WTC11 (cell line): ENCODE measurements at regions not wholly inside any gene's neighbourhood (a gene's known extent, or its start where the extent isn't known, plus 50 kb on each side); places are given as distances from the start of the nearest gene placed in this dataset.

ENCODE experiments used
- ATAC-seq: fragments of 200-7000 bp; cut with Tn5 transposase; 2 replicates; pipeline ENCODE4 v1.10.0; 2021; ENCODE audit warnings: mild to moderate bottlenecking, moderate library complexity
- CTCF ChIA-PET: fragments of 300-600 bp; sonication (Branson Sonifier 250); formaldehyde crosslinking; loops from one replicate; lab custom pipeline; 2021; ENCODE audit warnings: antibody characterized with exemption; lab: Charles Lee
- POLR2A ChIA-PET: fragments of 350-600 bp; sonication (Branson Sonifier 250); formaldehyde crosslinking; loops from one replicate; lab custom pipeline; 2021; ENCODE audit warnings: antibody characterized with exemption; lab: Charles Lee
- DNase-seq: peaks from one replicate; pipeline ENCODE4 v3.0.0; 2021; ENCODE audit warnings: low spot score
- H3K27ac Mint-ChIP-seq: 2 replicates; pipeline ENCODE4 v1.8.0; 2021; ENCODE audit warnings: mixed read lengths
- H3K27me3 Mint-ChIP-seq: 2 replicates; pipeline ENCODE4 v1.8.0; 2021; ENCODE audit warnings: low read depth, mild to moderate bottlenecking, moderate library complexity, mixed read lengths
- H3K36me3 Mint-ChIP-seq: 2 replicates; pipeline ENCODE4 v1.8.0; 2021; ENCODE audit warnings: mixed read lengths
- H3K4me1 Mint-ChIP-seq: 2 replicates; pipeline ENCODE4 v1.8.0; 2022; ENCODE audit warnings: mixed read lengths
- H3K4me3 Mint-ChIP-seq: 2 replicates; pipeline ENCODE4 v1.8.0; 2021; ENCODE audit warnings: mild to moderate bottlenecking, moderate library complexity, mixed read lengths
- H3K9me3 Mint-ChIP-seq: 2 replicates; pipeline ENCODE4 v1.8.0; 2021; ENCODE audit warnings: mixed read lengths
- CBFB ChIP-seq: sonication (generic); formaldehyde crosslinking; IDR thresholded peaks from 2 replicates; pipeline ENCODE4 v1.8.1; 2022; ENCODE audit warnings: mild to moderate bottlenecking, low read depth, missing genetic modification reagents
- ELF4 ChIP-seq: sonication (generic); formaldehyde crosslinking; IDR thresholded peaks from 2 replicates; pipeline ENCODE4 v1.8.1; 2022; ENCODE audit warnings: low read depth, mild to moderate bottlenecking, moderate library complexity, missing genetic modification reagents
- FOXP1 ChIP-seq: sonication (generic); formaldehyde crosslinking; IDR thresholded peaks from 2 replicates; pipeline ENCODE4 v1.8.0; 2022; ENCODE audit warnings: missing genetic modification reagents, mild to moderate bottlenecking, moderate library complexity, borderline replicate concordance
- FOXP4 ChIP-seq: sonication (generic); formaldehyde crosslinking; IDR thresholded peaks from 2 replicates; pipeline ENCODE4 v1.8.0; 2022; ENCODE audit warnings: mild to moderate bottlenecking, missing genetic modification reagents
- JUN ChIP-seq: sonication (generic); formaldehyde crosslinking; IDR thresholded peaks from 2 replicates; pipeline ENCODE4 v1.8.0; 2023; ENCODE audit warnings: mild to moderate bottlenecking, missing genetic modification reagents
- KAT7 ChIP-seq: sonication (generic); formaldehyde crosslinking; IDR thresholded peaks from 2 replicates; pipeline ENCODE4 v1.8.1; 2023; ENCODE audit warnings: missing genetic modification reagents, mild to moderate bottlenecking, borderline replicate concordance
- NFYB ChIP-seq: sonication (generic); formaldehyde crosslinking; conservative IDR thresholded peaks from 2 replicates; pipeline ENCODE4 v1.8.0; 2022; ENCODE audit warnings: low read depth, missing genetic modification reagents
- OVOL2 ChIP-seq: fragments of 250-450 bp; sonication (Bioruptor Pico); IDR thresholded peaks from 2 replicates; pipeline ENCODE4 v1.9.0; 2021; ENCODE audit warnings: mild to moderate bottlenecking, borderline replicate concordance
- RORB ChIP-seq: fragments of 250-450 bp; sonication (Bioruptor Pico); IDR thresholded peaks from 2 replicates; pipeline ENCODE4 v1.9.0; 2021; ENCODE audit warnings: mild to moderate bottlenecking
- SMAD4 ChIP-seq: sonication (generic); formaldehyde crosslinking; IDR thresholded peaks from 2 replicates; pipeline ENCODE4 v1.8.0; 2022; ENCODE audit warnings: mild to moderate bottlenecking, missing genetic modification reagents
- ZNF671 ChIP-seq: fragments of 250-450 bp; sonication (Bioruptor Pico); IDR thresholded peaks from 2 replicates; pipeline ENCODE4 v1.8.0; 2021; ENCODE audit warnings: mild to moderate bottlenecking
- TF ChIP-seq, protein P1 (sequence below): sonication (generic); formaldehyde crosslinking; IDR thresholded peaks from 2 replicates; pipeline ENCODE4 v1.8.0; 2023; ENCODE audit warnings: mild to moderate bottlenecking, missing genetic modification reagents
- TF ChIP-seq, protein P2 (sequence below): sonication (generic); formaldehyde crosslinking; IDR thresholded peaks from 2 replicates; pipeline ENCODE4 v1.8.0; 2022; ENCODE audit warnings: mild to moderate bottlenecking, missing genetic modification reagents
- TF ChIP-seq, protein P3 (sequence below): sonication (generic); formaldehyde crosslinking; conservative IDR thresholded peaks from 2 replicates; pipeline ENCODE4 v1.8.1; 2023; ENCODE audit warnings: mild to moderate bottlenecking, low read depth, missing genetic modification reagents, moderate library complexity
- TF ChIP-seq, protein P4 (sequence below): sonication (generic); formaldehyde crosslinking; IDR thresholded peaks from 2 replicates; pipeline ENCODE4 v1.8.1; 2022; ENCODE audit warnings: mild to moderate bottlenecking, moderate library complexity, missing genetic modification reagents
- TF ChIP-seq, protein P5 (sequence below): fragments of 200-600 bp; IDR thresholded peaks from 2 replicates; pipeline ENCODE4 v1.8.0; 2022; ENCODE audit warnings: antibody characterized with exemption

DNA sequence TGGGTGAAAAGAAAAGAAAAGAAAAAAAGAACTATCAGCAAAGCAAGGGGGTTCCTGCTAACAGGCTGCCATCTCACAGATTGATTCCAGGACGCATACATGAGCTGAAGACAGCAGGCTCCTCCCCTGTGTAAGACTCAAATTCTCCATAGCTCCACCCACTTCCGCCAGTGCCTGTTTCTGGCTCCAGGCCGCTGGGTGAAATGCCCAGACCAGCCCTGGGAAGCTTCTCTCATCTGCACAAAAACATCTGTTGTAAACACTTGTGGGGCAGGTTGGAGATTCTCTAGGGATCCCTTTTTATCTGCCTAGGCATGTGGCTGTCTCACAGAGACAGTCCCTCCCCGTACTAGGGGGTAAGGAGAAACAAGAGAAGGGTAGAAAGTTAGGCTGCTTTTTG is 1054.4 kb upstream of the SPRY2 start (continued):
- TF ChIP-seq, protein P1, sequence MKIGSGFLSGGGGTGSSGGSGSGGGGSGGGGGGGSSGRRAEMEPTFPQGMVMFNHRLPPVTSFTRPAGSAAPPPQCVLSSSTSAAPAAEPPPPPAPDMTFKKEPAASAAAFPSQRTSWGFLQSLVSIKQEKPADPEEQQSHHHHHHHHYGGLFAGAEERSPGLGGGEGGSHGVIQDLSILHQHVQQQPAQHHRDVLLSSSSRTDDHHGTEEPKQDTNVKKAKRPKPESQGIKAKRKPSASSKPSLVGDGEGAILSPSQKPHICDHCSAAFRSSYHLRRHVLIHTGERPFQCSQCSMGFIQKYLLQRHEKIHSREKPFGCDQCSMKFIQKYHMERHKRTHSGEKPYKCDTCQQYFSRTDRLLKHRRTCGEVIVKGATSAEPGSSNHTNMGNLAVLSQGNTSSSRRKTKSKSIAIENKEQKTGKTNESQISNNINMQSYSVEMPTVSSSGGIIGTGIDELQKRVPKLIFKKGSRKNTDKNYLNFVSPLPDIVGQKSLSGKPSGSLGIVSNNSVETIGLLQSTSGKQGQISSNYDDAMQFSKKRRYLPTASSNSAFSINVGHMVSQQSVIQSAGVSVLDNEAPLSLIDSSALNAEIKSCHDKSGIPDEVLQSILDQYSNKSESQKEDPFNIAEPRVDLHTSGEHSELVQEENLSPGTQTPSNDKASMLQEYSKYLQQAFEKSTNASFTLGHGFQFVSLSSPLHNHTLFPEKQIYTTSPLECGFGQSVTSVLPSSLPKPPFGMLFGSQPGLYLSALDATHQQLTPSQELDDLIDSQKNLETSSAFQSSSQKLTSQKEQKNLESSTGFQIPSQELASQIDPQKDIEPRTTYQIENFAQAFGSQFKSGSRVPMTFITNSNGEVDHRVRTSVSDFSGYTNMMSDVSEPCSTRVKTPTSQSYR (CRISPR knock-in tag): no peak
- TF ChIP-seq ELF4 (CRISPR knock-in tag) (no peak), NFYB (CRISPR knock-in tag) (no peak), JUN (CRISPR knock-in tag) (no peak)
- TF ChIP-seq, protein P2, sequence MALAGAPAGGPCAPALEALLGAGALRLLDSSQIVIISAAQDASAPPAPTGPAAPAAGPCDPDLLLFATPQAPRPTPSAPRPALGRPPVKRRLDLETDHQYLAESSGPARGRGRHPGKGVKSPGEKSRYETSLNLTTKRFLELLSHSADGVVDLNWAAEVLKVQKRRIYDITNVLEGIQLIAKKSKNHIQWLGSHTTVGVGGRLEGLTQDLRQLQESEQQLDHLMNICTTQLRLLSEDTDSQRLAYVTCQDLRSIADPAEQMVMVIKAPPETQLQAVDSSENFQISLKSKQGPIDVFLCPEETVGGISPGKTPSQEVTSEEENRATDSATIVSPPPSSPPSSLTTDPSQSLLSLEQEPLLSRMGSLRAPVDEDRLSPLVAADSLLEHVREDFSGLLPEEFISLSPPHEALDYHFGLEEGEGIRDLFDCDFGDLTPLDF (CRISPR knock-in tag): no peak

- Mint-ChIP-seq H3K4me3 (no peak overlapping the region), H3K9me3 (peaks cover 11% of the 10 kb centered on the region), H3K27ac (no peak overlapping the region), H3K27me3 (no peaks in the 10 kb centered on the region), H3K4me1 (peaks cover 37% of the 10 kb centered on the region), H3K36me3 (0 out of 2 replicates have a peak, but pooled peaks cover 4% of the 10 kb centered on the region)
- no peak for ATAC-seq
- TF ChIP-seq, protein P3, sequence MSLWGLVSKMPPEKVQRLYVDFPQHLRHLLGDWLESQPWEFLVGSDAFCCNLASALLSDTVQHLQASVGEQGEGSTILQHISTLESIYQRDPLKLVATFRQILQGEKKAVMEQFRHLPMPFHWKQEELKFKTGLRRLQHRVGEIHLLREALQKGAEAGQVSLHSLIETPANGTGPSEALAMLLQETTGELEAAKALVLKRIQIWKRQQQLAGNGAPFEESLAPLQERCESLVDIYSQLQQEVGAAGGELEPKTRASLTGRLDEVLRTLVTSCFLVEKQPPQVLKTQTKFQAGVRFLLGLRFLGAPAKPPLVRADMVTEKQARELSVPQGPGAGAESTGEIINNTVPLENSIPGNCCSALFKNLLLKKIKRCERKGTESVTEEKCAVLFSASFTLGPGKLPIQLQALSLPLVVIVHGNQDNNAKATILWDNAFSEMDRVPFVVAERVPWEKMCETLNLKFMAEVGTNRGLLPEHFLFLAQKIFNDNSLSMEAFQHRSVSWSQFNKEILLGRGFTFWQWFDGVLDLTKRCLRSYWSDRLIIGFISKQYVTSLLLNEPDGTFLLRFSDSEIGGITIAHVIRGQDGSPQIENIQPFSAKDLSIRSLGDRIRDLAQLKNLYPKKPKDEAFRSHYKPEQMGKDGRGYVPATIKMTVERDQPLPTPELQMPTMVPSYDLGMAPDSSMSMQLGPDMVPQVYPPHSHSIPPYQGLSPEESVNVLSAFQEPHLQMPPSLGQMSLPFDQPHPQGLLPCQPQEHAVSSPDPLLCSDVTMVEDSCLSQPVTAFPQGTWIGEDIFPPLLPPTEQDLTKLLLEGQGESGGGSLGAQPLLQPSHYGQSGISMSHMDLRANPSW (CRISPR knock-in tag): no peak
- no peak for TF ChIP-seq SMAD4 (CRISPR knock-in tag)
- TF ChIP-seq ZNF671: no peak
- no peak for TF ChIP-seq CBFB (CRISPR knock-in tag)
- TF ChIP-seq, protein P4, sequence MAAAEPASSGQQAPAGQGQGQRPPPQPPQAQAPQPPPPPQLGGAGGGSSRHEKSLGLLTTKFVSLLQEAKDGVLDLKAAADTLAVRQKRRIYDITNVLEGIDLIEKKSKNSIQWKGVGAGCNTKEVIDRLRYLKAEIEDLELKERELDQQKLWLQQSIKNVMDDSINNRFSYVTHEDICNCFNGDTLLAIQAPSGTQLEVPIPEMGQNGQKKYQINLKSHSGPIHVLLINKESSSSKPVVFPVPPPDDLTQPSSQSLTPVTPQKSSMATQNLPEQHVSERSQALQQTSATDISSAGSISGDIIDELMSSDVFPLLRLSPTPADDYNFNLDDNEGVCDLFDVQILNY (CRISPR knock-in tag): no peak
- TF ChIP-seq KAT7 (CRISPR knock-in tag): no peak
- TF ChIP-seq FOXP1 (CRISPR knock-in tag): no peak
- no peak for TF ChIP-seq RORB (CRISPR knock-in tag)
- no peak for TF ChIP-seq OVOL2 (CRISPR knock-in tag)
- TF ChIP-seq, protein P5, sequence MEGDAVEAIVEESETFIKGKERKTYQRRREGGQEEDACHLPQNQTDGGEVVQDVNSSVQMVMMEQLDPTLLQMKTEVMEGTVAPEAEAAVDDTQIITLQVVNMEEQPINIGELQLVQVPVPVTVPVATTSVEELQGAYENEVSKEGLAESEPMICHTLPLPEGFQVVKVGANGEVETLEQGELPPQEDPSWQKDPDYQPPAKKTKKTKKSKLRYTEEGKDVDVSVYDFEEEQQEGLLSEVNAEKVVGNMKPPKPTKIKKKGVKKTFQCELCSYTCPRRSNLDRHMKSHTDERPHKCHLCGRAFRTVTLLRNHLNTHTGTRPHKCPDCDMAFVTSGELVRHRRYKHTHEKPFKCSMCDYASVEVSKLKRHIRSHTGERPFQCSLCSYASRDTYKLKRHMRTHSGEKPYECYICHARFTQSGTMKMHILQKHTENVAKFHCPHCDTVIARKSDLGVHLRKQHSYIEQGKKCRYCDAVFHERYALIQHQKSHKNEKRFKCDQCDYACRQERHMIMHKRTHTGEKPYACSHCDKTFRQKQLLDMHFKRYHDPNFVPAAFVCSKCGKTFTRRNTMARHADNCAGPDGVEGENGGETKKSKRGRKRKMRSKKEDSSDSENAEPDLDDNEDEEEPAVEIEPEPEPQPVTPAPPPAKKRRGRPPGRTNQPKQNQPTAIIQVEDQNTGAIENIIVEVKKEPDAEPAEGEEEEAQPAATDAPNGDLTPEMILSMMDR: no peak
- no peak for TF ChIP-seq FOXP4
- ChIA-PET CTCF (interaction anchor here (0.5 kb wide), 1 partner anchor 693 kb away, joined by 4 read pairs; no protein-coding TSS in a partner anchor), POLR2A (interaction anchor here (0.6 to 1.2 kb wide), 2 partner anchors 91 to 108 kb away, joined by 3 to 4 read pairs; no protein-coding TSS in a partner anchor)
- DNase-seq: no peak
Measured at GRCh38 chr13:81394640-81395039, 1053.7 kb upstream of the SPRY2 start.
